Activated CD4-positive, CD25-positive, alpha-beta regulatory T cell treated with anti-CD3 and anti-CD28 coated beads, Interleukin-2, amount 50 U/mL, for 16 hours (primary cell): ENCODE measurements at regions not wholly inside any gene's neighbourhood (a gene's known extent, or its start where the extent isn't known, plus 50 kb on each side); places are given as distances from the start of the nearest gene placed in this dataset.

ENCODE experiments used
- DNase-seq: peaks from one replicate; pipeline ENCODE4 v3.0.0-alpha.2; 2020; ENCODE audit warnings: low read depth, low spot score

DNA sequence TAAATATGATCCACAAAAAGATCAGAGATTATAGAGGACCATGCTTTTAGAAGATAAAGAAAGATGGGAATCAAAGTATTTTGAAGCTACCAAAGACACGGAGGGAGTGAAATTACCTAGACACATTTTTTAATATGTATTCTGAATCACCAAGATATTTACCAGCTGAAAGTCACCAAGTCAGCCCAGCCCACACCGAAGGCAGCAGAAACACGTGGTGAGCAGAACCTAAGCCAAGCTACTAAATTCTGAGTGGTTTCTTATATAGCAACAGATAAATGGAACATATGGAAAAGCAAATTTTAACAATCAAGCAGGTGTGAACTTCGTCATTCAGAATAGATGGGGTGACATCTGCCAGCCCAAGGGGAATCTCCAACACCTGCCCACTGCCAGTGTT, 134.7 kb upstream of the AKR1E2 start:
- DNase-seq: no peak

DNA sequence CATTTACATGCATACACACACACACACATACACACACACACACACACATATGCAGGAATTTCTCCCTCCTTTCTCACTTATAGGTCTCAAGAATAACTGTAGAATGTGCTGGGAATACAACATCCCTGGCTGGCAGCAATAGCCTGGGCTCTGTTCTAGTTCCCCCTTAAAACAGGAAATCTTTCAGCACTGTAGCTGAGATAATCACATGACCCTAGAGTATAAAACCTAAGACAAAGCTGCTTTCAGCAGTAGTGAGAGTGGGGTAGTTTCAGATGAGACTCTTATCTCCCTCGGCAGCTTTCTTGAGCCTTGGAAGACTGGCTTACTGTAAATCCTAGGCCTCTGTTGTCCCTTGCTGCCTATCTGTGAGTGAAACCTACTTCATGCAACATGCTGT, 137.4 kb upstream of the AKR1E2 start:
- DNase-seq: no peak

DNA sequence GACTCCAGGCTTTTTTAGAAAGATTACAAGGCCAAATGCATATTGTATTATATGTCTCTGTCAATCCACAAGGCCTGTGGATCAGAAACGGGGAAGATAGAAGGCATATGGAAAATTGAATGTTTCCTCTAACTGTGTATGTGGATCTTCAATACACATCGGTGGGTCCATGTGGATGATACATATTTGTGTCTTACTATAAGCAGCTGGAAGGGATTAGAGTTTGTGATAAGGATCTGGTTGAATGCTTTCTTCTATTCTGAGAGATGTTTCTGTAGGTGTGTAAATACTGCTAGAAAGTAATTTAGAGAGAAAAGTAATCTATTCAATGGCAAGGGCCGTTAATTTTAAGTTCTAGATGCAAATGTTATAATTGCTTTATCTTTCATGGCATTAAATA, 137.8 kb upstream of the AKR1E2 start:
- DNase-seq: no peak

DNA sequence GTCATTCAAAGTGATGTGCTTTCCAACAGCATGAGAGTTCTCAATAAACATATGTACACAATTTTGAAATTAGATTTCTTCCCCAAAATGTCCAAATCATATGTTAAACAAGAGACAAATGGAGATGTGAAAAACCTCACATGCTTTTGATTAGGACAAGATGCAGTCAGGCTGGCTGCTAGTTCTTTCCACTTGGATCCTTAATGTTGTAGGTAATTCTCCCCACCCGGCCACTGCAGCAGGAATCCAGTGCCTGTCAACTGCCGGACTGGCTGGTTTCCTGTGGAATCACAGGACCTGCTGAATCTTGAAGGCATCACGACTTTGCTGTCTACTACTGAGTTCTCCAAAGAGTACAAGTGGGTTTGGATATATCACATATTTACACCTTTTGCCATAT, 138.6 kb upstream of the AKR1E2 start:
- no peak for DNase-seq

DNA sequence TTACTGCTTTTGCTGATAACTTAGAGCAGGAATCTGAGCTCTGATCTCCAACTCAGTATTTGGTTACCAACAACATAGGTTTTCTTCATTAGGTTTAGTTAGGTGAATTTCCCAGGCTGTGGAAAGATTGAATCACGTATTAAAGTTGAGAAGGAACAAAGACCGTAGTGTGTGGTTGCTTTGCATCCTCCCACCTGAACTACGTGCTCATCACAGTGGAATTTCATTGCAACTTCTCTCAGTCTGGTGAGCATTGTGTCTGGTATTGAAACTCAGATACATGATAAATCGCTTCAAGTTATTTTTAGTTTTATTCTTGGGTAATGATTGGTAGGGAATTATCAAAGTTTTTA, 139.4 kb upstream of the AKR1E2 start:
- DNase-seq: no peak

DNA sequence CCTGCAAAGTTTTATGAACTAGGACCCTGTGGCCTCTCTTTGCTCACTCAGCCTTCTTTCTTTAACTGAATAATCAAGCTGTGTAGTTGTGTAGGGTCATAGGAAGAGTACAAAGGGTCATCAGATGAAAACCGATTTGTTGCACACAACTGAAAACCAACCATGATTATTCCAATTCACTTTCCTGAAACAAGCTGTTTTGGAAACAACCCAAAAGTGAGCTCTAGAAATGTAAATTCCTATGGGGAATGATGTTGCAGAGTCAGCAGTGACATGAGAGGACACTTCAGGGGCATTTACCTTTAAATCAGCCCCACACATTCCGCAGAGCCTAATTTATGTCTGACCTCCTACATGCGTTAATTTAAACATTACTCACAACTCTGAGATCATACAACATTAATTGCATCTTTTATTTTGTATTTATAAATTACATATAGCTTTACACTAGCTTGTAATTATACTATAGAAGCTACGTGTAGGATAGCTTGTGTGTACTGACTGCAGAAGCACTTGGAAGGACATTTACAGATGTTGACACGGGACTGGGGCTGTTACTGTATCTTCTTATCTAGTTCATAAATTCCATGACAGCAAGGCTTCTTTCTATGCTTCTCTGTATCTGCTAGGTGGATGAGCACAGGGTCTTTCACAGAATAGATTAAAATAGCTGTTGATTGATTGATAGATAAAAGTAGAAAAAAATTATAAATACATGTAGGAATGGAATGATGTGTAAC, 139.9 kb upstream of the AKR1E2 start:
- DNase-seq: no peak

DNA sequence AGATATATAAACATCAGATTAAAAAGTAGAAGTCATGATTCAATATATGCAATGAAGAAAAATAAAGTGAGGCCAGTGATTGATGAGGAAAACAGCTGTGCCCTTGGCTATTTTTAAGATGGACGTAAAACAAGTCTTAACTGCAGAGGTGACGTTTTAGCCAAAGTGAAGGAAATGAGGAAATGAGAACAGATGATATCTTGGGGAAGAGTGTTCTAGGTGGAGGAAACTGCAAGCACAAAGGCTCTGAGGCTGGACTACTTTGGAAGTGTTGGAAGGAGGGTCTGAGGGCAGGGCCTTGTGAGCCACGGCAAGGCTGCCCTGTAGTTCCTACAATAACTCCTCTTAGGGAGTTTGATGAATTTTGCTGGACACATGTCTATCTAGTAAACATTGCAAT, 140.5 kb upstream of the AKR1E2 start:
- no peak for DNase-seq

DNA sequence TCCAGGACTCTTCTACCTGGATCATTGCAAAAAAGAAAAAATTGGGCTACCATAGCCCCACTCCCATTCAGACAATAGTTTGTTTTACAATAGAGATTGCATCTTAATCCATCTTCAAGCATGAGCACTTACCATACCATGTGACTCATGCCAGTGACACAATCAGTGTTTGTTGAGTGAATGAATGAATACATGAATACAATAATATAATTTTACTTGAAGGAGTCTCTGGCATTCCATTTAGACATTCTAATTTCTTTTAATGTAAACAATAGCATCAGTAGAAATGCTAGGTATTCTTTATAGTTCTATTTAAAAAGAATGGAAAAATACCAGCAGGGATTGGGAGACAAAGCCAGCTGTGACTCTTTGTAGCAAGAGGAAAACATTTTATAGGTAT, 141.6 kb upstream of the AKR1E2 start:
- no peak for DNase-seq

DNA sequence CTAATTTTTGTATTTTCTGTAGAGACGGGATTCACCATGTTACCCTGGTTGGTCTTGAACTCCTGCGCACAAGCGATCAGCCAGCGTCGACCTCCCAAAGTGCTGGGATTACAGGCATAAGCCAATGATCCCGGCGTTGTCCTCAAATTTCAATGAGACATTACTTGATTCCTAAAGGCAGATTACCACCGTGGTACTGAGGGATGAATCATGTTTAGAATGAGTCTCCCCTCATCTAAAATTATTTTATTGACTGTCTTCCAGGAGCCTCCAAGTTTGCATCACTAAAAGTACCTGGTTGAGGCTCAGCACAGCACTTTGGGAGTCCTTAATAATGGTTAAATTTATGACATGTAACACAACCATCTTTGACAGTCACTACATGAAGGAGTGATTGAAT, 142.2 kb upstream of the AKR1E2 start:
- no peak for DNase-seq

DNA sequence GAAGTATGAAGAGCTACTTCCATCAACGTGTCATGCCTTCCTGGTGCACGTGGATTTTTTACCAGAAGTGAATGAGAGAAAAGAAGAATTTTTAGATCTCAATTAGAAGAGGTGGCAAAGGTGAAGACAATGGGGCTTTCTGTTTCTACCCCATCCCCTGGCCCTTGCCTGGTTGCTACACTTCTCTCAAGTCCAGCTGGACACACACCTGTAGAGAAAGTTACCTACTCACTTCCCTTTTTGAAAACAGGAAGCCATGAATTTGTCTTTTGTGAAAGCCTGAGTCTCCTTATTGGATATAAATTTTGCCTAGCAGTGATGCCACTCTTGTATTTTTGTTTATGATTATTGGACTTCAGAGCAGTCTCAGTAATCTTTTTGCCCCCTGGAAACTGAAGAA, 142.9 kb upstream of the AKR1E2 start:
- DNase-seq: no peak

DNA sequence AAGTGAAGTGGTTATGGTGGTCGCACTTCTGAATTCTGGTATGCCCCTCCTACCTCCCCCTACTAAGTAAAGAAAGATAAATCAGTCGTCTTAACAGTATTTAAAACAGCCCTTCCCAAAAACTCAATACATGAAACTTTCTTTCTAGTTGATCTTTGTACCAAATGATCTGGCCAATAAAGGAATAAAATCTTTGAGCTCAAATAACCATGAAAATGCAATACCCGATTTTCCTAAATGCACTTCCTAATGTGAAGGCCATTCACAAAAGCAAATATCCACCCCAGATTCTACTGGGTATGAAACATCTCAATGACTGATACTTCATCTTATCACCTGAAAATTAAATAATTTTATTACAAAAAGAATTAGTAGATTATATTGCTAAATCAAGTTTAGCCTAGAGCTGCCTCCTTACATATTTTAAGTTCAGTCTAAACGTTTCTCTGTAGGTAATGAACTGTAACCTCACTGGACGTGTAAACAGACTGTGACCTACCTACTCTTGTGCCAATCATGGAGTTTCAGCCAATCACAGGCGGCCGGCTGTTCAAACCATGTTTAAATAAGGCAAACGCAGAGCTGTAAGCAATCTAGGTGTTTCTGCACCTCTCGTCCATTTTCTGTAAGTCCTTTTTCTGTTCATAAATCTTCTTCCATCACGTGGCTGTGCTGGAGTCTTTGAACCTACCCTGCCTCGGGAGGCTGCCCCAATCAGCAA, 146.9 kb upstream of the AKR1E2 start:
- DNase-seq: no peak

DNA sequence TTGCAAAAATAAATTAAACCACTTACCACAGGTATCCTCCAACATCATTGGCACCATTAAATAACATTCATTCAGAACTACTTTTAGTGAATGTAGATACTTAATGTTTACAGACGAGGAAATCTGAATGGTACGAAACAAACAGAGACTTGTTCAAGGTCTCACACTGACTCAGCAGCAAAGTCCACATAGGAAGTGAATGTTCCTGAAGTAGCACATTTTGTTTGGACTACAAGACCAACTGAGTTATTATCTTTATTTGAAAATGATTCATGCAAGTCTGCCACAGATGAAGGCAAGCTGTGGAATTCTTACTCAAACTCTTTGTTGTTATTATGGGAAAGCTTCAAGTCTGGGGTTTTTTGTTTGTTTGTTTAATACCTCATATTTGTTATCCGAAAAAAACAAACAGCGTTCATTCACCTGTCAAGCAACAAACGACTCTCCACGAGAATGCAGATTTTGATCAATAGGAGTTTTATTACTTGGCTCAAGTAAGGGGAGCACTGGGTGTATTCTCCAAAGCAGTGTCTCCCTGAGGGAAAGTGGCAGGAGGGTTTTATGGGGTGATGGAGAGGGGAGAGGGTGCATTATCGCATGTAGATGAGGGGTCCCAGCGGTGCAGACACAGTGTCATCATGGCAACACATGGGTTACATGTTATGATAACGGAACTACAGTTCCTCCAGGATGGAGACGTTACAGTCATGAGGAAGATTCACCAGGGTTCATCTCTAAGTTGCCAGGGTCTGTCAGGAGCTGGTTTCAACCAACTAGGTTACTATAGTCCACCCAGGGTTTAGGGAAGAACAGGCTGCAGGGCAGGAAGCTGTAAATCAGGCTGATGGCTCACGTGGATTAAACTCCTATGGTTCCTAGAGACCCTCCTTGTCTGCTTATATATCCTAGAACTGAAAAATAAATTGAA, 147.7 kb upstream of the AKR1E2 start:
- no peak for DNase-seq

DNA sequence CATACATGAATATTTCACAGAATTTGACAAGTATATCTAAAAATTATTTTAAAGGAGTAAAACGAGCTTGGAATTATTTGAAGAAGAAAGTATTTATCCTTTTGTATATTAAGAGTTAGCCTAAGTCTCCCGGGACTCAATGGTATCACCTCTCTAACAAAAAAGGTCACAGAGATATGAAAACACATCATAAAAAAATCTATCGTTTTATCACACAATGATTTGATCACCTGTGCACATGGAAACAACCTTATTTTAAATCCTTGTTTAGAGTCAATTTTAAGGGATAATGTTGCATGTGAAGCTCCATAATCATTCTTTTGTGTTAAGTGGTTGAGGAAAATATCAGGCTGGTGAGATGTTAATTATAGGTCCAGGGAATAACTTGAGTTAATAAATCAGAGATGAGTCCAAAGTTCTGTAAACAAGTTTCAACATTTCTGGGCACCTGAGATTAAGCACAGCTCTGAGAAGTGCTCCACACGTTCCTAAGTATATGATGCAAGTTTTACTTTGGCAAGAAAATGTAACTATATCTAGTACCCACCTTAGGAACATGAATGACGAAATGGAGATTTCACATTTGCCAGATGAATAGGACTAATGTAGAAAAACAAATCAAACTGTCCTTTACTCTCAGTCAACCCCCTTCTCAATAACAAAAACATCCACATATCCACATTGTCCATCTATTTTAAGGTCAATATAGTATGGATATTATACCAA, 148.5 kb upstream of the AKR1E2 start:
- no peak for DNase-seq

DNA sequence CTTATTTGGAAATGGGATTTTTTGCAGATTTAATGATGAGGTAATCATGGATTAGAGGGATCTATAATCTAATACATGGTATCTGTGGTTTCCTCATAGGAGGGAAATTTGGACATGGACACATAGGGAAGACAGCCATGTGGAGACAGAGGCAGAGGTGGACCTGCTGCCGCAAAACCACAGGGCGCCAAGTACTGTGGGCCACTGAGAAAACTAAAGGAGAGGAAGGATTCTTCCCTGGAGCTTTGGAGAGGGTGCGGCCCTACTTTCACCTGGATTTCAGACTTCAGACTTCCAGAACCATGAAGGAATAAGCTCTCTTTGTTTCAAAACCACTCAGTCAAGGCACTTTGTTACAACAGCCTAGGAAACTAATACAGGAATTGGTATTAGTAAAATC, 149.4 kb upstream of the AKR1E2 start:
- no peak for DNase-seq

DNA sequence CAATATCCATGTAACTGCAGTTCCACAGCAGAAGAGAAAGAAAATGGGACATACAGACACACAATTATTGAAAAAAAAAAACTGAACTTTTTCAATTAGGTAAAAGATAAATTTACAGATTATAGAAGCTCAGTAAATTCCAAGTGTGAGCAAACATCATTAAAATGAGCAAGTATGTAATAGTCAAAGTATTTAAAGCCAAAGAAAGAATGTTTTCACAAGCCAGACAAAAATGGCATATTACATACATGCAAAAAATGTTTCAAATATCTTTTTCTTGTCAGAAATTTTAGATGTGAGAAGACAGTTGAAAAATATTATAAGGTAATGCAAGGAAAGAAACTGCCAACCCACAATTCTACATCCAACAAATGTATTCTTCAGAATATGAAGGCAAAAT, 150.2 kb upstream of the AKR1E2 start:
- no peak for DNase-seq

DNA sequence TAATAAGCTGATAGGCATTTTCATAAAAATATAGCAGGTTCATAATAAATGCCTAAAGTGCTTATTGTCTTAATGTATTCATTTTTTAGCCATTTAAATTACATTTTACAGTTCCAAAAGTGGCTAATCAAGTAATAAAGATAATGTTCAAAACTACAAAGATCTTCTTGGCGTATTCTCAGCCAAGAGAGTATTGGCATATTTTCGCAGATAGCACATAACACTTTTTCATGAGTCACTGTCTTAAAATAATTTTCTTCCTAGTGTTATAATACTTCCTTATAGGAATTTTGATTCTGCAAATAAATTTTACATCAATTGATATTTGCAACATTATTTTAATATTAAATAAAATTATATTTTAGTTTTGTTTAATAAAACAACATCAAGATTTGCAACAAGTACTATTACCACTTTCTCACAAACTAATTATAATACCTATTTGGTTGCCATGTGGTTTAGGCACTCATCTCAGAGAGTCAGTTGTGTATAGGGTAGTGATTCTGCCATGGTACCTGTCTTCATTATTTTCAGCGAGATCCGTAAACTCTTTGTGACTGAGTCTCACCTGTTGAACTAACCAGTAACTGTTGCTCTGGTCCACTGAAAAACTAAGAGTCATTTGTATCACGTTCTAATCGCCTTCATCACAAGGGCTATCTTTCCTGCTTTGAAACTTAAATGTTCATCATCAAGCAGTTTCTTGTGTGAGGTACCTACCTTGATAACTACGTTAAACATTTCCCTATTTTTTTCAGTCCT, 152.5 kb upstream of the AKR1E2 start:
- no peak for DNase-seq

DNA sequence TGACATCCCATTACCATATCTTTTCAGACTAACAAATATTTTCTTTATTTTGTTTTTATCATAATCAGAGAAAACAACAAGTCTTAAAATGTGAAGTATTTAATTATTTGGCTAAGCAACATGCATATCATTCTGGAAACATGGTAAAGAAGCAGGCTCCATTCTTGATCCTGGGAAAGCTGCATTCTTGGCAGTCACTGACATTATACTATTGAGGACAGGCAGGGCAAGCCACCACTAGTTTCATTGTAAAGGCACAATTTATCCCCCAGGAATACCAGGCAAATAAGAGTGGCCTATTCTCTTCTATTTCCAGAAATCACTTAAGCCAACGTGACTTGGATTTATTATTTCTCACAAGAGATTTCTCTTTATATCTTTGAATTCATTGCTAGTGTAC, 153.8 kb upstream of the AKR1E2 start:
- DNase-seq: no peak

DNA sequence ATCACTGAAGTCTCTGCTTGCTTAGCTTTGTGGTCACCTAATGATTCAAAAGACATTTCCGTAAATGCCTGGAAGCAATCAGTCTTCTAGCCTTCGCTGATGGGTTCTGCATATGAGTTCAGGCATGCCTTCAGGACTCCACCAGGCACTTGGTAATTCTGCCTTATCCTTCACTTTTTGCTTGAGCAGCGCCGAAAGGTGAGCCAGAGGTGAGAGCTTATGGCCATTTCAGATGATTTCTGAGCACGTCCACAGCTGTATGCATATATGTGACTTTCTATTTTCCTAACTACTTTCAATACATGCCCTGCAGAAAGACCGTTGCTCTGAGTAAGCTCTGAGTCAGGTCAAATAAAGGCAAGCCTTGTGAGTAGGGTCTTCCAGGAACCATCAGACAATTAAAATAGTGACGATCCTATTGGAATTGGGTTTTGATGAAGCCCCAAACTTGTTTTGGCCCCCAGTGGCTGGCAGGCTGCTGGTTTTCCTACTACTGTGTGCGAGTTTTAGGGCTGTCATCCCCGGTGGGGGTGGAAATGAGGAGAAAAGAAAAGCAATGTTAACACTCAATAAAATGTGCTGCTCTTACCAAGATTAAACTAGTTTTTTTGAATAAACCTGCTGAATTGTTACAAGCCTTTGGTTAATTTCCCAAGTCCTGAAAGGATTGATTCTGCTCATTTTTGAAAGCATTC, 154.4 kb upstream of the AKR1E2 start:
- no peak for DNase-seq

DNA sequence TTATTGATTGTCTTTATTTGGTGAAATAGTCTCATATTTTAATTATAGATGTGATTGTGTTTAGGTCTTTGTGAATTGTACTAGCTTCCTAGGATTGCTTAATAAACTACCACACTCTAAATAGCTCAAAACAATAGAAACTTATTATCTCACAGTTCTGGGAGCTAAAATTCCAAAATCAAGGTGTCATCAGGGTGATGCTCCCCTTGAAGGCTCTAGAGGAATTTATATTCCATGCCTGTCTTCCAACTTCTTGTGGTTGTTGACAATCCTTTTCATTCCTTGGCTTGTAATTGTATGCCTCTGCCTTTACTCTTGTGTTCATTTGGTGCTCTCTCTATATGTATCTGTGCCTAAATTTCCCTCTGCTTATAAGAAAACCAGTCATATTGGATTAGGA, 155.3 kb upstream of the AKR1E2 start:
- DNase-seq: no peak

DNA sequence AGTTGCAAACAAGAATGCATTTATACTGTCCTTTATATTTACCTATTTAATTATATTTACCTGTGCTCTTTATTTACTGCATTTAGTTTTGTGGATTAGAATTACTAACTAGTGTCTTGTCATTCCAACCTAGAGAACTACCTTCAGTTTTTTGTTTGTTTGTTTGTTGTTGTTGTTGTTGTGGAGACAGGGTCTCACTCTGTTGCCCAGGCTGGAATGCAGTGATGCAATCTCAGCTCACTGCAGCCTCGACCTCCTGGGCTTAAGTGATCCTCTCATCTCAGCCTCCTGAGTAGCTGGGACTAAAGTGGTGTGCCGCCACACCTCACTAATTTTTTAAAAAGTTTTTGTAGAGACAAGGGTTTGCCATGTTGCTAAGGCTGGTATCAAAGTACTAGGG, 156.4 kb upstream of the AKR1E2 start:
- DNase-seq: no peak
